ENCODE measurements at regions not wholly inside any gene's neighbourhood (a gene's known extent, or its start where the extent isn't known, plus 50 kb on each side); places are given as distances from the start of the nearest gene placed in this dataset.

GRCh38 chr15:25175033-25175788, 220.4 kb downstream of the SNRPN start:
- Histone ChIP-seq H3K9me3 (ENCODE audit: insufficient read depth, low read depth, low read length) (peaks cover 23% of the 10 kb centered on the region; the same call in 1 of the 2 replicates), H4K20me1 (ENCODE audit: insufficient read depth, low read length, poor library complexity, severe bottlenecking) (no peaks in the 10 kb centered on the region), H3K36me3 (ENCODE audit: insufficient read depth, low read length) (no peaks in the 10 kb centered on the region), H3K4me1 (ENCODE audit: insufficient read depth, low read length, poor library complexity, severe bottlenecking) (no peaks in the 10 kb centered on the region), H3K9me2 (replicated peaks; ENCODE audit: low read depth, low read length) (no peaks in the 10 kb centered on the region), H3K79me2 (ENCODE audit: insufficient read depth, low read length) (no peaks in the 10 kb centered on the region), H3K27me3 (ENCODE audit: insufficient read depth, low read length, poor library complexity, severe bottlenecking) (no peaks in the 10 kb centered on the region), H3K9ac (ENCODE audit: low read depth, low read length, poor library complexity, severe bottlenecking) (no peak overlapping the region), H3F3A (ENCODE audit: low read depth) (no peaks in the 10 kb centered on the region), H3K4me2 (ENCODE audit: low read depth, low read length, poor library complexity, severe bottlenecking) (no peak overlapping the region), H2AFZ (ENCODE audit: low read length) (no peak overlapping the region), H3K4me3 (ENCODE audit: low read length, poor library complexity, severe bottlenecking) (no peak overlapping the region)
- TF ChIP-seq CTCF (conservative IDR thresholded peaks at IDR 0.05; ENCODE audit: low read length) (no peak), EZH2phosphoT487 (IDR thresholded peaks at IDR 0.05; ENCODE audit: borderline replicate concordance) (no peak)

GRCh38 chr15:25175789-25176615, 221.2 kb downstream of the SNRPN start:
- Histone ChIP-seq H3K27me3 (ENCODE audit: insufficient read depth, low read length, poor library complexity, severe bottlenecking) (no peaks in the 10 kb centered on the region), H3F3A (ENCODE audit: low read depth) (no peaks in the 10 kb centered on the region), H3K79me2 (ENCODE audit: insufficient read depth, low read length) (no peaks in the 10 kb centered on the region), H3K36me3 (ENCODE audit: insufficient read depth, low read length) (no peaks in the 10 kb centered on the region), H3K9ac (ENCODE audit: low read depth, low read length, poor library complexity, severe bottlenecking) (no peak overlapping the region), H3K9me3 (ENCODE audit: insufficient read depth, low read depth, low read length) (peaks cover 28% of the 10 kb centered on the region; the same call in 1 of the 2 replicates), H3K4me2 (ENCODE audit: low read depth, low read length, poor library complexity, severe bottlenecking) (no peak overlapping the region), H3K9me2 (replicated peaks; ENCODE audit: low read depth, low read length) (no peaks in the 10 kb centered on the region), H3K4me1 (ENCODE audit: insufficient read depth, low read length, poor library complexity, severe bottlenecking) (no peaks in the 10 kb centered on the region), H4K20me1 (ENCODE audit: insufficient read depth, low read length, poor library complexity, severe bottlenecking) (no peaks in the 10 kb centered on the region), H3K4me3 (ENCODE audit: low read length, poor library complexity, severe bottlenecking) (no peak overlapping the region), H2AFZ (ENCODE audit: low read length) (no peak overlapping the region)
- no peak for TF ChIP-seq EZH2phosphoT487 (IDR thresholded peaks at IDR 0.05; ENCODE audit: borderline replicate concordance)
- TF ChIP-seq CTCF (conservative IDR thresholded peaks at IDR 0.05; ENCODE audit: low read length), result no peak

DNA sequence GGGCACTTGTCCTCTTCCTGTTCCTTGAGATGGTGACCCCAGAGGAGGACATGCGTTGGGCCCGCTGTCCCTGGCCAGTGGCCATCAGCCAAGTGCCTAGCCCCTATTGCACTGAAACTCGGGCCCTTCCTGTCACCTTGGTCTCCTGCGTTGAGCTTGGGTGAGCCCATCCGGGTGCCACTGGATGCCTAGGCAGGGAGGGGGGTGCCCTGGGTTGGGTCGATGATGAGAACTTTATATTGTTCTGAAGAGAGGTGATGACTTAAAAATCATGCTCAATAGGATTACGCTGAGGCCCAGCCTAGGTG, 221.8 kb downstream of the SNRPN start:
- H3K9ac ChIP-seq (ENCODE audit: low read depth, low read length, poor library complexity, severe bottlenecking), result no peak overlapping the region
- H4K20me1 ChIP-seq (ENCODE audit: insufficient read depth, low read length, poor library complexity, severe bottlenecking), result no peaks in the 10 kb centered on the region
- H3K4me1 ChIP-seq (ENCODE audit: insufficient read depth, low read length, poor library complexity, severe bottlenecking), result no peaks in the 10 kb centered on the region
- H2AFZ ChIP-seq (ENCODE audit: low read length), result no peak overlapping the region
- no peaks in the 10 kb centered on the region for H3K9me2 ChIP-seq (replicated peaks; ENCODE audit: low read depth, low read length)
- no peaks in the 10 kb centered on the region for H3K36me3 ChIP-seq (ENCODE audit: insufficient read depth, low read length)
- no peak overlapping the region for H3K4me3 ChIP-seq (ENCODE audit: low read length, poor library complexity, severe bottlenecking)
- no peaks in the 10 kb centered on the region for H3K27me3 ChIP-seq (ENCODE audit: insufficient read depth, low read length, poor library complexity, severe bottlenecking)
- no peaks in the 10 kb centered on the region for H3K79me2 ChIP-seq (ENCODE audit: insufficient read depth, low read length)
- no peak overlapping the region for H3K4me2 ChIP-seq (ENCODE audit: low read depth, low read length, poor library complexity, severe bottlenecking)
- H3K9me3 ChIP-seq (ENCODE audit: insufficient read depth, low read depth, low read length), result peaks cover 27% of the 10 kb centered on the region; the same call in 1 of the 2 replicates
- H3F3A ChIP-seq (ENCODE audit: low read depth), result no peaks in the 10 kb centered on the region
- no peak for TF ChIP-seq CTCF (conservative IDR thresholded peaks at IDR 0.05; ENCODE audit: low read length)
- TF ChIP-seq EZH2phosphoT487 (IDR thresholded peaks at IDR 0.05; ENCODE audit: borderline replicate concordance), result no peak
